B cell (primary cell): ENCODE measurements at regions not wholly inside any gene's neighbourhood (a gene's known extent, or its start where the extent isn't known, plus 50 kb on each side); places are given as distances from the start of the nearest gene placed in this dataset.

Experiments
- ATAC-seq: fragments of 200-7000 bp; cut with Tn5 transposase; one replicate; pipeline ENCODE4 v1.10.0; 2021; ENCODE audit warnings: low read depth, mild to moderate bottlenecking, moderate number of reproducible peaks, moderate library complexity
- CTCF ChIA-PET: fragments of 350-600 bp; sonication (Branson Sonifier 250); formaldehyde crosslinking; loops from one replicate; lab custom pipeline; 2021; ENCODE audit warnings: antibody characterized with exemption, inconsistent platforms; lab: Charles Lee
- POLR2A ChIA-PET: fragments of 350-600 bp; sonication (Branson Sonifier 250); formaldehyde crosslinking; loops from one replicate; lab custom pipeline; 2021; ENCODE audit warnings: antibody characterized with exemption; lab: Charles Lee
- DNase-seq: peaks from one replicate; pipeline ENCODE4 v3.0.0; 2013
- H2AFZ ChIP-seq: 2 replicates; pipeline ENCODE4 v1.6.1; 2012; ENCODE audit warnings: mild to moderate bottlenecking, low read depth, low read length; ENCODE audit not compliant: insufficient read depth, poor library complexity, severe bottlenecking
- H3K27ac ChIP-seq, 2 donors: 1 replicate in 1 of 2; 2 replicates in 1 of 2; pipeline ENCODE4 v1.5.1; 2012 to 2013; ENCODE audit warnings: low read length in 2 of 2, mild to moderate bottlenecking in 2 of 2, moderate library complexity in 1 of 2
- H3K27me3 ChIP-seq, 4 experiments: fragments of 200-600 bp in 1 of 4; sonication (generic) in 1 of 4; replicated peaks in 1 of 4; 1 replicate in 2 of 4; 2 replicates in 2 of 4; pipeline versions ENCODE4 v1.6.1 to v1.7.0; 2013 to 2016; ENCODE audit warnings: low read length in 3 of 4, mild to moderate bottlenecking in 2 of 4, mixed read lengths in 1 of 4, moderate library complexity in 1 of 4; ENCODE audit not compliant: insufficient read depth in 4 of 4, control insufficient read depth in 3 of 4; ENCODE audit errors: control extremely low read depth in 1 of 4
- H3K36me3 ChIP-seq, 2 experiments: replicated peaks in 1 of 2; 1 replicate in 1 of 2; 2 replicates in 1 of 2; pipeline versions ENCODE4 v1.6.1 to v1.7.1; 2013; ENCODE audit warnings: low read length in 1 of 2; ENCODE audit not compliant: insufficient read depth in 2 of 2, control insufficient read depth in 1 of 2; ENCODE audit errors: control extremely low read depth in 1 of 2, extremely low read depth in 1 of 2
- H3K4me1 ChIP-seq, 2 donors: fragments of 200-600 bp in 1 of 2; sonication (generic) in 1 of 2; 1 replicate in 1 of 2; 2 replicates in 1 of 2; pipeline versions ENCODE4 v1.5.1 to v1.6.1; 2013 to 2017; ENCODE audit warnings: low read length in 2 of 2; ENCODE audit not compliant: control insufficient read depth in 2 of 2, insufficient read depth in 2 of 2
- H3K4me2 ChIP-seq: replicated peaks from 2 replicates; pipeline ENCODE3; 2012; ENCODE audit warnings: mild to moderate bottlenecking, low read depth, low read length; ENCODE audit not compliant: poor library complexity, severe bottlenecking
- H3K4me3 ChIP-seq, 5 experiments: fragments of 200-600 bp in 1 of 5; sonication (generic) in 1 of 5; 1 replicate in 3 of 5; 2 replicates in 2 of 5; pipeline versions ENCODE4 v1.5.1 to v1.7.0; 2011 to 2016; ENCODE audit warnings: low read length in 4 of 5, mild to moderate bottlenecking in 4 of 5, low read depth in 2 of 5, control low read depth in 1 of 5, moderate library complexity in 1 of 5; ENCODE audit not compliant: insufficient read depth in 1 of 5; ENCODE audit errors: control extremely low read depth in 1 of 5, extremely low read depth in 1 of 5
- H3K79me2 ChIP-seq: fragments of 200-600 bp; sonication (generic); one replicate; pipeline ENCODE4 v1.6.0; 2016; ENCODE audit warnings: low read length; ENCODE audit not compliant: control insufficient read depth, insufficient read depth
- H3K9ac ChIP-seq: fragments of 200-600 bp; sonication (generic); 2 replicates; pipeline ENCODE4 v1.6.1; 2017; ENCODE audit warnings: mild to moderate bottlenecking, low read length, moderate library complexity
- H3K9me3 ChIP-seq, 3 donors: one replicate each; pipeline versions ENCODE4 v1.6.1 to v1.7.1; 2013; ENCODE audit warnings: low read length in 2 of 3; ENCODE audit not compliant: control insufficient read depth in 2 of 3, insufficient read depth in 1 of 3; ENCODE audit errors: control extremely low read depth in 1 of 3
- H4K20me1 ChIP-seq: 2 replicates; pipeline ENCODE4 v1.6.0; 2012; ENCODE audit warnings: mild to moderate bottlenecking, low read length; ENCODE audit not compliant: insufficient read depth, control insufficient read depth, poor library complexity, severe bottlenecking
- H3K27ac Mint-ChIP-seq: one replicate; pipeline ENCODE4 v1.8.0; 2021; ENCODE audit warnings: mixed read lengths
- H3K27me3 Mint-ChIP-seq: one replicate; pipeline ENCODE4 v1.8.0; 2021; ENCODE audit warnings: mixed read lengths
- H3K4me1 Mint-ChIP-seq: one replicate; pipeline ENCODE4 v1.8.0; 2021; ENCODE audit warnings: mixed read lengths
- H3K4me3 Mint-ChIP-seq: one replicate; pipeline ENCODE4 v1.8.0; 2021; ENCODE audit warnings: mixed read lengths
- H3K9me3 Mint-ChIP-seq: one replicate; pipeline ENCODE4 v1.8.0; 2022; ENCODE audit warnings: mixed read lengths; ENCODE audit not compliant: insufficient read depth
- CTCF ChIP-seq: fragments of 200-600 bp; IDR thresholded peaks from one replicate; pipeline ENCODE4 v1.8.0; 2022; ENCODE audit warnings: antibody characterized with exemption, mild to moderate bottlenecking
- EZH2 ChIP-seq: IDR thresholded peaks from 2 replicates; pipeline ENCODE4 v1.6.1; 2012; ENCODE audit warnings: borderline replicate concordance, low read depth, mild to moderate bottlenecking, moderate library complexity, low read length; ENCODE audit not compliant: insufficient read depth, poor library complexity, severe bottlenecking
- WGBS: methylation state at CpG from one replicate; pipeline ENCODE4 v1.1.5; 2013; ENCODE audit warnings: missing lambda C conversion rate; ENCODE audit not compliant: insufficient coverage; 5-methylcytosine and 5-hydroxymethylcytosine counted together
- intact Hi-C: fragments of 100-400 bp; cut with micrococcal nuclease; formaldehyde crosslinking; loops from one replicate; pipeline ENCODE4 v1.10.0; 2022

GRCh38 chr6:92915466-92915865 lies 503.9 kb downstream of the EPHA7 start:
- Histone ChIP-seq H3K9ac (no peak overlapping the region), H3K79me2 (no peaks in the 10 kb centered on the region), H4K20me1 (no peaks in the 10 kb centered on the region), H3K9me3 (no peaks in the 10 kb centered on the region), H2AFZ (no peak overlapping the region), H3K4me1 (no peaks in the 10 kb centered on the region), H3K36me3 (no peaks in the 10 kb centered on the region), H3K4me3 (no peak overlapping the region), H3K4me2 (no peak overlapping the region), H3K27ac (no peak overlapping the region), H3K27me3 (no peaks in the 10 kb centered on the region)
- DNase-seq (no peak), ATAC-seq (no peak)
- CTCF ChIA-PET, result no interaction called here
- no CpG with 5 or more reads among the region's 2 CpGs for WGBS
- Mint-ChIP-seq H3K27me3 (no peaks in the 10 kb centered on the region), H3K9me3 (no peaks in the 10 kb centered on the region), H3K27ac (no peak overlapping the region), H3K4me3 (no peak overlapping the region), H3K4me1 (no peaks in the 10 kb centered on the region)
- POLR2A ChIA-PET, result no interaction called here
- TF ChIP-seq EZH2 (no peak), CTCF (no peak)
- intact Hi-C loops, result no loop called here

- H3K27ac Mint-ChIP-seq, result no peak overlapping the region
- Histone ChIP-seq H3K27ac (no peak overlapping the region), H3K79me2 (no peaks in the 10 kb centered on the region), H2AFZ (no peak overlapping the region), H3K4me3 (no peak overlapping the region), H3K9ac (no peak overlapping the region), H4K20me1 (no peaks in the 10 kb centered on the region), H3K4me2 (no peak overlapping the region), H3K36me3 (no peaks in the 10 kb centered on the region), H3K27me3 (no peaks in the 10 kb centered on the region), H3K4me1 (no peaks in the 10 kb centered on the region), H3K9me3 (no peaks in the 10 kb centered on the region)
- no peak for DNase-seq
- TF ChIP-seq CTCF (no peak), EZH2 (no peak)
- ChIA-PET CTCF (no interaction called here), POLR2A (no interaction called here)
- ATAC-seq, result no peak
- no peaks in the 10 kb centered on the region for H3K9me3 Mint-ChIP-seq
- H3K4me3 Mint-ChIP-seq, result no peak overlapping the region
- H3K27me3 Mint-ChIP-seq, result no peaks in the 10 kb centered on the region
- no CpG with 5 or more reads among the region's 1 CpG for WGBS
- intact Hi-C loops, result no loop called here
- no peaks in the 10 kb centered on the region for H3K4me1 Mint-ChIP-seq
Measured at GRCh38 chr6:92911301-92911700, 508.1 kb downstream of the EPHA7 start.
